Ishikawa (cell line): ENCODE measurements at regions not wholly inside any gene's neighbourhood (a gene's known extent, or its start where the extent isn't known, plus 50 kb on each side); places are given as distances from the start of the nearest gene placed in this dataset.

Source experiments
- CEBPB ChIP-seq: IDR thresholded peaks from 2 replicates; pipeline ENCODE4 v1.6.1; 2012
- CREB1 ChIP-seq: IDR thresholded peaks from 2 replicates; pipeline ENCODE4 v1.6.1; 2012; ENCODE audit warnings: low read depth
- EGR1 ChIP-seq: IDR thresholded peaks from 2 replicates; pipeline ENCODE4 v1.6.1; 2012
- EP300 ChIP-seq: IDR thresholded peaks from 2 replicates; pipeline ENCODE4 v1.6.1; 2012; ENCODE audit warnings: borderline replicate concordance
- FOXM1 ChIP-seq: IDR thresholded peaks from 2 replicates; pipeline ENCODE4 v1.6.1; 2012; ENCODE audit warnings: low read depth, borderline replicate concordance
- MAX ChIP-seq: IDR thresholded peaks from 2 replicates; pipeline ENCODE4 v1.6.1; 2012
- RAD21 ChIP-seq: IDR thresholded peaks from 2 replicates; pipeline ENCODE4 v1.6.1; 2012; ENCODE audit warnings: low read depth
- TAF1 ChIP-seq: IDR thresholded peaks from 2 replicates; pipeline ENCODE4 v1.6.1; 2012; ENCODE audit warnings: low read depth, mild to moderate bottlenecking
- TCF12 ChIP-seq: IDR thresholded peaks from 2 replicates; pipeline ENCODE4 v1.6.1; 2012; ENCODE audit warnings: low read depth
- TEAD4 ChIP-seq: IDR thresholded peaks from 2 replicates; pipeline ENCODE4 v1.6.1; 2012
- USF1 ChIP-seq: IDR thresholded peaks from 2 replicates; pipeline ENCODE4 v1.6.1; 2012
- YY1 ChIP-seq: IDR thresholded peaks from 2 replicates; pipeline ENCODE4 v1.6.1; 2012; ENCODE audit warnings: low read depth
- TF ChIP-seq, protein P1 (sequence below): IDR thresholded peaks from 2 replicates; pipeline ENCODE4 v1.6.1; 2012; ENCODE audit warnings: low read depth, mild to moderate bottlenecking

DNA sequence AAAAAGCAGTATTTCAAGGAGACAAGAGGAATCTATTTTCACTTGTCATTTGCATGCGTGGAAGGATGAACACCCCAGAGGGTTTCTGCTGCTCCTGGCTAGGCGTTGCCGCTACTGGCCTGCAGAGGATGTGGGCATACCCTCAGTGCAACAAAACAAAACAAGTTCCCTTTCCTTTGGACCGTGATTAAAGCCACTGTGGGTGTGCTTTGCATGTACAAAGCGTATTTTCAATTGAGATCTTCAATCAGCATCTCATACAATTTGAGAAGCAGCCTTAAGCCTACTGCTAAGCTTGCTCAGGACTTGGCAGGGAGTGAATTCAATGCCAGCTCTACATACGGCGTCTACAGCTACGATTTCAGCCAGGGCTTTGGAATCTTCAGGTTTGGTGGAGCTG, 298.4 kb downstream of the LPIN1 start:
- TF ChIP-seq USF1 (no peak), EP300 (no peak), MAX (no peak), CEBPB (no peak), TAF1 (no peak), TEAD4 (no peak), CREB1 (no peak), FOXM1 (no peak), TCF12 (no peak), YY1 (no peak), EGR1 (no peak), RAD21 (no peak)
- TF ChIP-seq, protein P1, sequence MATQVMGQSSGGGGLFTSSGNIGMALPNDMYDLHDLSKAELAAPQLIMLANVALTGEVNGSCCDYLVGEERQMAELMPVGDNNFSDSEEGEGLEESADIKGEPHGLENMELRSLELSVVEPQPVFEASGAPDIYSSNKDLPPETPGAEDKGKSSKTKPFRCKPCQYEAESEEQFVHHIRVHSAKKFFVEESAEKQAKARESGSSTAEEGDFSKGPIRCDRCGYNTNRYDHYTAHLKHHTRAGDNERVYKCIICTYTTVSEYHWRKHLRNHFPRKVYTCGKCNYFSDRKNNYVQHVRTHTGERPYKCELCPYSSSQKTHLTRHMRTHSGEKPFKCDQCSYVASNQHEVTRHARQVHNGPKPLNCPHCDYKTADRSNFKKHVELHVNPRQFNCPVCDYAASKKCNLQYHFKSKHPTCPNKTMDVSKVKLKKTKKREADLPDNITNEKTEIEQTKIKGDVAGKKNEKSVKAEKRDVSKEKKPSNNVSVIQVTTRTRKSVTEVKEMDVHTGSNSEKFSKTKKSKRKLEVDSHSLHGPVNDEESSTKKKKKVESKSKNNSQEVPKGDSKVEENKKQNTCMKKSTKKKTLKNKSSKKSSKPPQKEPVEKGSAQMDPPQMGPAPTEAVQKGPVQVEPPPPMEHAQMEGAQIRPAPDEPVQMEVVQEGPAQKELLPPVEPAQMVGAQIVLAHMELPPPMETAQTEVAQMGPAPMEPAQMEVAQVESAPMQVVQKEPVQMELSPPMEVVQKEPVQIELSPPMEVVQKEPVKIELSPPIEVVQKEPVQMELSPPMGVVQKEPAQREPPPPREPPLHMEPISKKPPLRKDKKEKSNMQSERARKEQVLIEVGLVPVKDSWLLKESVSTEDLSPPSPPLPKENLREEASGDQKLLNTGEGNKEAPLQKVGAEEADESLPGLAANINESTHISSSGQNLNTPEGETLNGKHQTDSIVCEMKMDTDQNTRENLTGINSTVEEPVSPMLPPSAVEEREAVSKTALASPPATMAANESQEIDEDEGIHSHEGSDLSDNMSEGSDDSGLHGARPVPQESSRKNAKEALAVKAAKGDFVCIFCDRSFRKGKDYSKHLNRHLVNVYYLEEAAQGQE = no peak
